ENCODE measurements at regions not wholly inside any gene's neighbourhood (a gene's known extent, or its start where the extent isn't known, plus 50 kb on each side); places are given as distances from the start of the nearest gene placed in this dataset.

DNA sequence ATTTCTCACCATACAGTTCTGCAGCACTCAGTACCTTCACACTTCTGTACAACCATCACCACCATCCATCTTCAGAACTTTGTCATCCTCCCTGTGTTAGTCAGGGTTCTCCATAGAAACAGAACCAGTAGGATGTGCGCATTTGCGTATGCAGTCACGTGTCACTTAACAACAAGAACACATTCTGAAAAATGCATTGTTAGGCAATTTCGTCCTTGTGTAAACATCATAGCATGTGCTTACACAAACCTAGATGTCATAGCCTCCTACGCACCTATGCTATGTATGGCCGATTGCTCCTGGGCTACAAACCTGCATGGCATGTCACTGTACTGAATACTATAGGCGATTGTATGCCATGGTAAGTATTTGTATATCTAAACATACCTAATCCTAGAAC, 66.2 kb upstream of the PTPRT start:
- TF ChIP-seq EP300 (conservative IDR thresholded peaks at IDR 0.05; ENCODE audit: poor library complexity, severe bottlenecking) (no peak), SMC3 (conservative IDR thresholded peaks at IDR 0.05; ENCODE audit: poor library complexity) (no peak)

Data from neural cell (in vitro differentiated cells).